Transverse colon (tissue), 4 donors: ENCODE measurements at regions not wholly inside any gene's neighbourhood (a gene's known extent, or its start where the extent isn't known, plus 50 kb on each side); places are given as distances from the start of the nearest gene placed in this dataset.

ENCODE experiments used
- DNase-seq: peaks from one replicate; pipeline ENCODE4 v3.0.0-alpha.2; 2019
- H3K27ac ChIP-seq, 4 donors: fragments of 200-600 bp; sonication (generic); 2 replicates each; pipeline ENCODE4 v1.5.1; 2016 to 2018; ENCODE audit warnings: inconsistent platforms in 4 of 4
- H3K27me3 ChIP-seq: fragments of 200-600 bp; sonication (generic); 2 replicates; pipeline ENCODE4 v1.5.1; 2017; ENCODE audit warnings: inconsistent platforms
- H3K36me3 ChIP-seq, 4 donors: fragments of 200-600 bp; sonication (generic); 2 replicates each; pipeline ENCODE4 v1.5.1; 2017 to 2019; ENCODE audit warnings: inconsistent platforms in 4 of 4
- H3K4me1 ChIP-seq, 4 donors: fragments of 200-600 bp; sonication (generic); 2 replicates each; pipeline ENCODE4 v1.5.1; 2017 to 2020; ENCODE audit warnings: inconsistent platforms in 4 of 4
- H3K4me3 ChIP-seq, 4 donors: fragments of 200-600 bp; sonication (generic); 1 replicate in 1 of 4; 2 replicates in 3 of 4; pipeline versions ENCODE4 v1.5.1 to v1.6.1; 2017 to 2019; ENCODE audit warnings: inconsistent platforms in 4 of 4
- H3K9me3 ChIP-seq, 2 donors: fragments of 200-600 bp; sonication (generic); 2 replicates each; pipeline ENCODE4 v1.5.1; 2017 to 2019; ENCODE audit warnings: inconsistent platforms in 2 of 2
- EP300 ChIP-seq: sonication (generic); formaldehyde crosslinking; IDR thresholded peaks from one replicate; pipeline ENCODE4 v1.6.1; 2017; ENCODE audit warnings: antibody characterized with exemption, low read depth
- POLR2A ChIP-seq: fragments of 450-650 bp; IDR thresholded peaks from one replicate; pipeline ENCODE4 v1.6.1; 2016; ENCODE audit warnings: antibody characterized with exemption, mild to moderate bottlenecking, moderate library complexity
- POLR2AphosphoS5 ChIP-seq, 3 donors: sonication (generic); formaldehyde crosslinking; IDR thresholded peaks; one replicate each; pipeline ENCODE4 v1.6.1; 2016; ENCODE audit warnings: antibody characterized with exemption in 3 of 3
- WGBS, 2 donors: methylation state at CpG; one replicate each; pipeline ENCODE4 v1.1.5; 2018; ENCODE audit warnings: low coverage in 1 of 2; 5-methylcytosine and 5-hydroxymethylcytosine counted together
- in situ Hi-C, 4 donors: fragments of 200-750 bp; cut with MboI; loops; one replicate each; pipeline versions ENCODE4 v1.15.0 to v1.15.1; 2017; ENCODE audit warnings: low sequenced_read_pairs in 3 of 4, low pct_ligation_motif_present in 1 of 4, low pct_unique_long_range_greater_than_20kb in 1 of 4
- intact Hi-C: fragments of 100-400 bp; cut with DNase I; formaldehyde crosslinking; loops from one replicate; pipeline ENCODE4 v1.15.1; 2023; ENCODE audit warnings: low total_unique reads
- small RNA-seq, 4 donors: library from RNA; depleted of rRNA; stranded (forward); fragments of <200 nt; gene quantifications; one replicate each; pipeline ENCODE3, GENCODE V24; 2016
- TF ChIP-seq, protein P1 (sequence below), 5 experiments: fragments of 200-600 bp in 3 of 5; fragments of 450-650 bp in 2 of 5; sonication (generic) in 3 of 5; IDR thresholded peaks; 1 replicate in 2 of 5; 2 replicates in 3 of 5; pipeline ENCODE4 v1.5.1; 2016 to 2017; ENCODE audit warnings: antibody characterized with exemption in 5 of 5, inconsistent platforms in 3 of 5, mild to moderate bottlenecking in 2 of 5, moderate library complexity in 1 of 5

DNA sequence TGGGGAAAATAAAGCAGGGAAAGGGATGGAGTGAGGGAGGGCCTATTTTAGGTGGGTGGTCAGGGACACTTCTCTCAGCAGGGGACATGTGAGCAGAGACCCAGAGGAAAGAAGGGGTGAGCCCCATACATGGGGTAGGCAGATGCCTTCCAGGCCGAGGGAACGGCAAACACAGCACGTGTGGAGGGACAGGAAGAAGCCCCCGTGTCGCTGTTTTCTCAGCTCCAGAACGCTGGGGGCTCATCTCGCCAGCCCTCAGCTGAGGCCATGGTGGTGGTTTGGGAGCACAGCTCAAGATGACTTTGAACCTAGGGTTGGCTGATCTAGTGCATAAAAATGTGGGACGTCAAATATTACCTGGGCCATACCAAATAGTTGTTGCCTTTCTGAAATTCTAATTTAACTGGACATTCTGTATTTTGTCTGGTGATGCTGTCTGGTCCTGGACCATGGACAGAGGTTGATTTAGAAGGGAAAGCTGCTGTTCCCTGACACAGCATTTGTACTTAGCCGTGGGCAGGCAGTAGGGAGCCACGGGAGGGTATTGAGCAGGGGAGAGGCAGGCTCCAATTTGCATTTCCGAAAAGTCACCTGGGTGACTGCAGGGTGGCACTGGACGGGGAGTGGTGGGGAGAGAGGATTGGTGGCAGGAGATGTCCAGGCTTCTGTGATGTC, 53.1 kb upstream of the RUNX3 start:
- Histone ChIP-seq H3K27ac (no peak overlapping the region), H3K27me3 (no peaks in the 10 kb centered on the region), H3K4me3 (no peak overlapping the region), H3K4me1 (peaks cover 0 to 4% (median 0%) of the 10 kb centered on the region in 4 donors), H3K9me3 (no peaks in the 10 kb centered on the region), H3K36me3 (no peaks in the 10 kb centered on the region)
- no peak for TF ChIP-seq POLR2A
- TF ChIP-seq, protein P1, sequence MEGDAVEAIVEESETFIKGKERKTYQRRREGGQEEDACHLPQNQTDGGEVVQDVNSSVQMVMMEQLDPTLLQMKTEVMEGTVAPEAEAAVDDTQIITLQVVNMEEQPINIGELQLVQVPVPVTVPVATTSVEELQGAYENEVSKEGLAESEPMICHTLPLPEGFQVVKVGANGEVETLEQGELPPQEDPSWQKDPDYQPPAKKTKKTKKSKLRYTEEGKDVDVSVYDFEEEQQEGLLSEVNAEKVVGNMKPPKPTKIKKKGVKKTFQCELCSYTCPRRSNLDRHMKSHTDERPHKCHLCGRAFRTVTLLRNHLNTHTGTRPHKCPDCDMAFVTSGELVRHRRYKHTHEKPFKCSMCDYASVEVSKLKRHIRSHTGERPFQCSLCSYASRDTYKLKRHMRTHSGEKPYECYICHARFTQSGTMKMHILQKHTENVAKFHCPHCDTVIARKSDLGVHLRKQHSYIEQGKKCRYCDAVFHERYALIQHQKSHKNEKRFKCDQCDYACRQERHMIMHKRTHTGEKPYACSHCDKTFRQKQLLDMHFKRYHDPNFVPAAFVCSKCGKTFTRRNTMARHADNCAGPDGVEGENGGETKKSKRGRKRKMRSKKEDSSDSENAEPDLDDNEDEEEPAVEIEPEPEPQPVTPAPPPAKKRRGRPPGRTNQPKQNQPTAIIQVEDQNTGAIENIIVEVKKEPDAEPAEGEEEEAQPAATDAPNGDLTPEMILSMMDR (IDR thresholded peaks at IDR 0.05) = no peak
- intact Hi-C loops = no loop called here
- 82 to 85% methylated on average over 9 to 12 of the region's 12 CpGs for WGBS, 2 donors
- in situ Hi-C loops = no loop called here
- DNase-seq = no peak

DNA sequence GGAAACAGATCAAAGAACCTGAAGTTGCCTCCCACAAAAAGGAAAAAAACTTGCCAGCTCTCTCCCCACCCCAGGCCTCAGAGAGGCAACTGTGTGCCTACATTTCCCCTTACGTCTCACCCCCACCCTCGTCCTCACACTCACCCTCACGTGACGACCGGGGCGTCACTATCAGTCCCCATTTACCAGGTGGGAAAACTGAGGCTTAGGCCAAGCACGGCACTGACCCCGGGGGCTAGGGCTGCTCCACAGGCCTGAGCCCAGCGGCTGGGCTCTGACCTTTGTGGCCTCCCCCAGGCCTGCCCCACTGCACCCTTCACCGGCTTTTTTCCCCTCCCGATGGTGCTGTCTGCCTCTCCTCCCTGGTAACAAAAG, 51.5 kb upstream of the RUNX3 start:
- Histone ChIP-seq H3K9me3 (no peaks in the 10 kb centered on the region), H3K27me3 (no peaks in the 10 kb centered on the region), H3K4me3 (no peak overlapping the region), H3K36me3 (no peaks in the 10 kb centered on the region), H3K27ac (no peak overlapping the region), H3K4me1 (peaks cover 0 to 4% (median 0%) of the 10 kb centered on the region in 4 donors)
- in situ Hi-C loops = no loop called here
- 80 to 87% methylated on average over 2 to 11 of the region's 11 CpGs for WGBS, 2 donors
- no peak for DNase-seq
- intact Hi-C loops = no loop called here
- no peak for TF ChIP-seq EP300
- no peak for TF ChIP-seq POLR2AphosphoS5 (IDR thresholded peaks at IDR 0.05)

DNA sequence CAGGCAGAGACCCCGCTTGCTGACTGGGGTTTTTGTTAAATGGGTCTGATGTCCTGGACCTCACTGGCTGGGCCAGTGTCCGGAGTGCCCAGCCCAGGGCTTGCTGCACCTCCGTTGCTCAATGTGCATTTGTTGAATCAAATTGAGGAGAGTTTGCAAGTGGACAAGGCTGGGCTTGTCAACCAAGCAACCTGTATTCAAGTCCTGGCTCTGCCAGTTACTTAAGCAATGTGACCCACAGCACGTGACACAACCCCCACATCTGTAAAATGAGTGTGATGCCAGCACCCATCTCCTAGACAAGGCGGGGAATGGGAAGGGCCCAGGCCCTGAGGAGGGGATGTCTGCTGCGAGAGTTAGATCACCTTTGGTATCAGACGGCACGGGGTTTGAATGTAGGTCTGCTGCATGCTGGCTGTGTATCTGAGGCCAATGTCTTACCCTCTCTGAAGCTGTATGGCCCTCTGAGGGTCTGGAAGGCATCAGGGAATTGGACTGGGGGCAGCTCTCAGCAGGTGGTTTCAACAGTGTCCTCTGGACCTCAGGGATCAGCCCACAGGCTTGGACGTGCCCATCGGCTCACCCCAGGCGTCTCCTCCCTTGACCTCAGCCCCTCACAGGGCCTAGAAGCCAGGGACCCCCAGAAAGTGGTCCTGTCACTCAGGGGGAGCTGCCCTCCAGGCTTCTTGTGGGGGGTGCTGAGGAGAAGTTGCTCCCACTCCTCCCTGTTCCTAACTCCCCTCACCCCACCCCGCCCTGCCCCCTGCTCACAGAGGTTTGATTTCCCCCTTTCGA, 51.0 kb upstream of the RUNX3 start:
- intact Hi-C loops (no loop called here), in situ Hi-C loops (no loop called here)
- H3K36me3 ChIP-seq = no peaks in the 10 kb centered on the region
- H3K27ac ChIP-seq = no peak overlapping the region
- H3K9me3 ChIP-seq = no peaks in the 10 kb centered on the region
- H3K4me1 ChIP-seq = peaks cover 0 to 4% (median 0%) of the 10 kb centered on the region in 4 donors
- WGBS, 2 donors = 87% methylated on average over 12 of the region's 13 CpGs; no CpG with 5 or more reads in 1 of the 2 donors
- DNase-seq = no peak
- no peak for TF ChIP-seq POLR2AphosphoS5 (IDR thresholded peaks at IDR 0.05)
- TF ChIP-seq, protein P1 (IDR thresholded peaks at IDR 0.05) = no peak
- TF ChIP-seq POLR2A = no peak
- no peak for TF ChIP-seq EP300
- no peak overlapping the region for H3K4me3 ChIP-seq
- H3K27me3 ChIP-seq = no peaks in the 10 kb centered on the region

Small RNA genes lying in the stretch of these regions (small RNA-seq; reads per million reads assigned to genes)
- 0 reads per million in 4 donors for gene MIR4425
